A549 (cell line): ENCODE measurements at regions not wholly inside any gene's neighbourhood (a gene's known extent, or its start where the extent isn't known, plus 50 kb on each side); places are given as distances from the start of the nearest gene placed in this dataset.

ENCODE experiments used
- ATAC-seq, 2 experiments: fragments of 200-7000 bp in 1 of 2; fragments of >200 bp in 1 of 2; cut with Nextera tagmentation in 1 of 2; cut with Tn5 transposase in 1 of 2; 3 replicates each; pipeline versions ENCODE4 v1.8.0 to v1.9.1; 2018 to 2020; ENCODE audit warnings: mild to moderate bottlenecking in 1 of 2, moderate library complexity in 1 of 2
- CTCF ChIA-PET: fragments of 300-600 bp; sonication (Branson Sonifier 250); formaldehyde crosslinking; extraction: SDS; loops from one replicate; lab custom pipeline; 2021; ENCODE audit warnings: antibody characterized with exemption, inconsistent platforms; lab: Yijun Ruan, JAX
- POLR2A ChIA-PET: fragments of 350-600 bp; formaldehyde crosslinking; extraction: SDS; loops from one replicate; lab custom pipeline; 2021; ENCODE audit warnings: antibody characterized with exemption, inconsistent platforms; lab: Yijun Ruan, JAX
- DNase-seq, 2 experiments: peaks; one replicate each; pipeline versions ENCODE4 v3.0.0 to v3.0.0-alpha.2; 2011 to 2016; ENCODE audit warnings: low read depth in 1 of 2, low spot score in 1 of 2
- FAIRE-seq: peaks from 2 replicates; lab custom pipeline; 2011; peaks lifted over from hg19 to GRCh38; lab: Jason Lieb, UNC
- H3K27ac ChIP-seq, 2 experiments: fragments of >200 bp; sonication (Bioruptor Twin); formaldehyde crosslinking; 3 replicates each; pipeline ENCODE4 v1.5.1; 2016 to 2017
- H3K4me1 ChIP-seq: fragments of >200 bp; sonication (Bioruptor Twin); formaldehyde crosslinking; 3 replicates; pipeline ENCODE4 v1.6.1; 2016
- H3K4me2 ChIP-seq: fragments of >200 bp; sonication (Bioruptor Twin); formaldehyde crosslinking; 3 replicates; pipeline ENCODE4 v1.6.1; 2016
- H3K4me3 ChIP-seq: fragments of >200 bp; sonication (Bioruptor Twin); formaldehyde crosslinking; 3 replicates; pipeline ENCODE4 v1.5.1; 2016
- H3K9me3 ChIP-seq: fragments of >200 bp; sonication (Bioruptor Twin); formaldehyde crosslinking; 3 replicates; pipeline ENCODE4 v1.6.1; 2016
- BHLHE40 ChIP-seq: IDR thresholded peaks from 2 replicates; pipeline ENCODE4 v1.6.1; 2012; ENCODE audit warnings: low read depth, low read length, inconsistent platforms
- CBX2 ChIP-seq: fragments of 200-600 bp; sonication (generic); IDR thresholded peaks from 2 replicates; pipeline ENCODE4 v1.6.1; 2016; ENCODE audit warnings: low read depth, mild to moderate bottlenecking, borderline replicate concordance
- CHD2 ChIP-seq: fragments of 150-350 bp; IDR thresholded peaks from 2 replicates; pipeline ENCODE4 v1.6.1; 2014; ENCODE audit warnings: low read length; ENCODE audit not compliant: partially characterized antibody
- CHD4 ChIP-seq: fragments of 200-600 bp; sonication (generic); IDR thresholded peaks from 2 replicates; pipeline ENCODE4 v1.6.1; 2016; ENCODE audit warnings: antibody characterized with exemption, mild to moderate bottlenecking, borderline replicate concordance
- ESRRA ChIP-seq: fragments of 150-350 bp; IDR thresholded peaks from 2 replicates; pipeline ENCODE4 v1.6.1; 2014; ENCODE audit warnings: mild to moderate bottlenecking, low read length, borderline replicate concordance
- FOSL2 ChIP-seq, 2 experiments: fragments of 450-650 bp in 1 of 2; fragments of >200 bp in 1 of 2; sonication (Bioruptor Twin) in 1 of 2; formaldehyde crosslinking; IDR thresholded peaks; 2 replicates each; pipeline versions ENCODE4 v1.5.0 to v1.6.1; 2016 to 2020; ENCODE audit warnings: mild to moderate bottlenecking in 1 of 2, moderate library complexity in 1 of 2
- HDAC2 ChIP-seq: fragments of 200-600 bp; sonication (generic); IDR thresholded peaks from 2 replicates; pipeline ENCODE4 v1.6.1; 2016
- HES2 ChIP-seq: fragments of >200 bp; sonication (Bioruptor Twin); formaldehyde crosslinking; IDR thresholded peaks from 2 replicates; pipeline ENCODE4 v1.6.1; 2016
- HEYL ChIP-seq: fragments of 250-450 bp; sonication (Bioruptor Pico); IDR thresholded peaks from 2 replicates; pipeline ENCODE4 v1.8.0; 2021; ENCODE audit warnings: mild to moderate bottlenecking, moderate library complexity
- HOXA7 ChIP-seq: fragments of 250-450 bp; sonication (Bioruptor Pico); IDR thresholded peaks from 2 replicates; pipeline ENCODE4 v1.5.0; 2020; ENCODE audit warnings: mild to moderate bottlenecking, moderate library complexity
- KDM1A ChIP-seq: fragments of 200-600 bp; sonication (generic); IDR thresholded peaks from 2 replicates; pipeline ENCODE4 v1.6.1; 2016; ENCODE audit warnings: low read depth, mild to moderate bottlenecking
- MAZ ChIP-seq: fragments of 150-350 bp; IDR thresholded peaks from 2 replicates; pipeline ENCODE4 v1.6.1; 2014; ENCODE audit warnings: antibody characterized with exemption, low read depth, low read length, borderline replicate concordance
- MYC ChIP-seq: IDR thresholded peaks from 2 replicates; pipeline ENCODE4 v1.6.1; 2012; ENCODE audit warnings: mild to moderate bottlenecking, inconsistent platforms, low read length, improper control_type of control experiment, borderline replicate concordance
- NR3C1 ChIP-seq: fragments of >200 bp; sonication (Bioruptor Twin); formaldehyde crosslinking; IDR thresholded peaks from 3 replicates; pipeline ENCODE4 v1.6.1; 2017
- PBX3 ChIP-seq: IDR thresholded peaks from 2 replicates; pipeline ENCODE4 v1.6.1; 2012
- PHF8 ChIP-seq: fragments of 200-600 bp; sonication (generic); IDR thresholded peaks from 2 replicates; pipeline ENCODE4 v1.6.1; 2016; ENCODE audit warnings: low read depth, mild to moderate bottlenecking, antibody characterized with exemption, moderate library complexity, borderline replicate concordance
- POLR2AphosphoS2 ChIP-seq: conservative IDR thresholded peaks from 2 replicates; pipeline ENCODE4 v1.6.1; 2012; ENCODE audit warnings: low read length, improper control_type of control experiment, inconsistent platforms
- RAD21 ChIP-seq, 2 experiments: fragments of >200 bp in 1 of 2; sonication (Bioruptor Twin) in 1 of 2; formaldehyde crosslinking in 1 of 2; IDR thresholded peaks in 1 of 2; conservative IDR thresholded peaks in 1 of 2; 2 replicates in 1 of 2; 3 replicates in 1 of 2; pipeline ENCODE4 v1.6.1; 2012 to 2018; ENCODE audit warnings: inconsistent platforms in 1 of 2
- RARB ChIP-seq: fragments of 250-450 bp; sonication (Bioruptor Pico); IDR thresholded peaks from 2 replicates; pipeline ENCODE4 v1.8.0; 2021; ENCODE audit warnings: mild to moderate bottlenecking, moderate library complexity
- SREBF2 ChIP-seq: fragments of 450-650 bp; IDR thresholded peaks from 2 replicates; pipeline ENCODE4 v1.6.1; 2014; ENCODE audit warnings: mild to moderate bottlenecking, moderate library complexity
- TFCP2L1 ChIP-seq: fragments of 250-450 bp; sonication (Bioruptor Pico); IDR thresholded peaks from 2 replicates; pipeline ENCODE4 v1.5.0; 2021; ENCODE audit warnings: mild to moderate bottlenecking
- TP53 ChIP-seq: fragments of 250-450 bp; sonication (Bioruptor Pico); IDR thresholded peaks from 2 replicates; pipeline ENCODE4 v1.5.0; 2021; ENCODE audit warnings: mild to moderate bottlenecking, moderate library complexity
- USF2 ChIP-seq: fragments of 450-650 bp; IDR thresholded peaks from 2 replicates; pipeline ENCODE4 v1.6.1; 2014; ENCODE audit warnings: antibody characterized with exemption
- ZFP36 ChIP-seq: fragments of 450-650 bp; IDR thresholded peaks from 2 replicates; pipeline ENCODE4 v1.6.1; 2014; ENCODE audit warnings: borderline replicate concordance; ENCODE audit not compliant: partially characterized antibody
- ZNF302 ChIP-seq: fragments of 250-450 bp; sonication (Bioruptor Pico); IDR thresholded peaks from 2 replicates; pipeline ENCODE4 v1.9.0; 2021; ENCODE audit warnings: inconsistent platforms, mild to moderate bottlenecking, moderate library complexity
- ZSCAN20 ChIP-seq: fragments of 250-450 bp; sonication (Bioruptor Pico); IDR thresholded peaks from 2 replicates; pipeline ENCODE4 v1.8.0; 2022; ENCODE audit warnings: mild to moderate bottlenecking, moderate library complexity
- WGBS: methylation state at CpG from one replicate; pipeline ENCODE4 v1.1.6; 2017; ENCODE audit errors: missing lambda C conversion rate; 5-methylcytosine and 5-hydroxymethylcytosine counted together

- Histone ChIP-seq H3K4me1 (no peaks in the 10 kb centered on the region), H3K4me2 (no peak overlapping the region), H3K4me3 (no peak overlapping the region), H3K9me3 (no peaks in the 10 kb centered on the region), H3K27ac (no peak overlapping the region)
- ChIA-PET POLR2A (no interaction called here), CTCF (no interaction called here)
- no peak for TF ChIP-seq PHF8
- 38% methylated on average over 6 of the region's 6 CpGs for WGBS
- DNase-seq (no peak), ATAC-seq (no peak), FAIRE-seq (no peak)
Measured at GRCh38 chr1:198837278-198838021, 198.6 kb downstream of the PTPRC start.

- ATAC-seq (no peak), FAIRE-seq (no peak), DNase-seq (no peak)
- no peak overlapping the region for H3K4me3 ChIP-seq
- no peaks in the 10 kb centered on the region for H3K9me3 ChIP-seq
- 62% methylated on average over 2 of the region's 2 CpGs for WGBS
- no peak overlapping the region for H3K4me2 ChIP-seq
- H3K27ac ChIP-seq = no peak overlapping the region
- CTCF ChIA-PET = no interaction called here
- H3K4me1 ChIP-seq = no peaks in the 10 kb centered on the region
- no peak for TF ChIP-seq PBX3
- no peak for TF ChIP-seq NR3C1
- POLR2A ChIA-PET = no interaction called here
Measured at GRCh38 chr1:198838022-198838342, 199.1 kb downstream of the PTPRC start.

GRCh38 chr1:198841477-198841876 is 202.6 kb downstream of the PTPRC start:
- CTCF ChIA-PET = no interaction called here
- POLR2A ChIA-PET = no interaction called here
- FAIRE-seq (no peak), DNase-seq (no peak), ATAC-seq (no peak)
- H3K4me3 ChIP-seq = no peak overlapping the region
- H3K27ac ChIP-seq = no peak overlapping the region
- TF ChIP-seq CHD4 = no peak
- TF ChIP-seq NR3C1 = no peak
- no peak for TF ChIP-seq CBX2
- TF ChIP-seq TFCP2L1 = no peak
- no peak for TF ChIP-seq CHD2
- no peak for TF ChIP-seq BHLHE40
- no peak for TF ChIP-seq POLR2AphosphoS2
- no peak for TF ChIP-seq RAD21 (conservative IDR thresholded peaks at IDR 0.05 in 1 of 2, IDR thresholded peaks at IDR 0.05 in 1 of 2)
- TF ChIP-seq ZSCAN20 (CRISPR knock-in tag) = no peak
- no peak for TF ChIP-seq HES2
- no peak for TF ChIP-seq RARB
- no peak for TF ChIP-seq SREBF2
- TF ChIP-seq ESRRA = no peak
- no peak for TF ChIP-seq HEYL (CRISPR knock-in tag)
- no peak for TF ChIP-seq HDAC2
- TF ChIP-seq HOXA7 = no peak
- TF ChIP-seq MAZ = no peak
- TF ChIP-seq ZNF302 (CRISPR knock-in tag) = no peak
- H3K4me2 ChIP-seq = no peak overlapping the region
- H3K9me3 ChIP-seq = no peaks in the 10 kb centered on the region
- H3K4me1 ChIP-seq = no peaks in the 10 kb centered on the region
- WGBS = 70% methylated on average over 3 of the region's 3 CpGs

GRCh38 chr1:198842686-198843085 is 203.8 kb downstream of the PTPRC start:
- FAIRE-seq = no peak
- ATAC-seq = no peak
- no peak overlapping the region for H3K27ac ChIP-seq
- CTCF ChIA-PET = no interaction called here
- TF ChIP-seq FOSL2 (IDR thresholded peaks at IDR 0.05) (no peak), FOSL2 (CRISPR knock-in tag; IDR thresholded peaks at IDR 0.05) (no peak), NR3C1 (no peak), TP53 (no peak), MYC (no peak), KDM1A (no peak), HEYL (CRISPR knock-in tag) (no peak), ZFP36 (no peak), USF2 (no peak), SREBF2 (no peak)
- no peak overlapping the region for H3K4me3 ChIP-seq
- no peaks in the 10 kb centered on the region for H3K4me1 ChIP-seq
- 58% methylated on average over 2 of the region's 2 CpGs for WGBS
- no peaks in the 10 kb centered on the region for H3K9me3 ChIP-seq
- H3K4me2 ChIP-seq = no peak overlapping the region
- no peak for DNase-seq
- POLR2A ChIA-PET = no interaction called here
